Heart right ventricle (tissue), 16 donors: ENCODE measurements at regions not wholly inside any gene's neighbourhood (a gene's known extent, or its start where the extent isn't known, plus 50 kb on each side); places are given as distances from the start of the nearest gene placed in this dataset.

Experiments
- ATAC-seq, 8 donors: fragments of 200-7000 bp; cut with Tn5 transposase; one replicate each; pipeline ENCODE4 v1.9.1; 2020; ENCODE audit warnings: mild to moderate bottlenecking in 8 of 8, moderate library complexity in 8 of 8, moderate number of reproducible peaks in 1 of 8
- DNase-seq, 2 donors: peaks; one replicate each; pipeline ENCODE4 v3.0.0-alpha.2; 2020
- H3K27ac ChIP-seq, 10 donors: fragments of 200-600 bp; sonication (generic) in 2 of 10; one replicate each; pipeline versions ENCODE4 v1.5.0 to v1.8.0; 2020 to 2022; ENCODE audit warnings: mild to moderate bottlenecking in 3 of 10
- H3K27me3 ChIP-seq, 7 donors: fragments of 200-600 bp; one replicate each; pipeline ENCODE4 v1.8.0; 2021 to 2022; ENCODE audit warnings: mild to moderate bottlenecking in 2 of 7
- H3K36me3 ChIP-seq, 9 donors: fragments of 200-600 bp; sonication (generic) in 1 of 9; one replicate each; pipeline versions ENCODE4 v1.5.0 to v1.8.0; 2020 to 2022; ENCODE audit warnings: mild to moderate bottlenecking in 2 of 9
- H3K4me1 ChIP-seq, 9 donors: fragments of 200-600 bp; sonication (generic) in 1 of 9; one replicate each; pipeline versions ENCODE4 v1.5.0 to v1.8.0; 2020 to 2022; ENCODE audit warnings: mild to moderate bottlenecking in 4 of 9
- H3K4me3 ChIP-seq, 10 donors: fragments of 200-600 bp; sonication (generic) in 2 of 10; one replicate each; pipeline versions ENCODE4 v1.5.0 to v1.8.0; 2020 to 2022; ENCODE audit warnings: mild to moderate bottlenecking in 7 of 10, moderate library complexity in 2 of 10
- H3K9me3 ChIP-seq, 11 donors: fragments of 200-600 bp in 10 of 11; sonication (generic) in 2 of 11; one replicate each; pipeline versions ENCODE4 v1.5.0 to v1.8.0; 2013 to 2022; ENCODE audit warnings: mild to moderate bottlenecking in 2 of 11, control low read depth in 1 of 11, moderate library complexity in 1 of 11
- CTCF ChIP-seq, 9 donors: fragments of 200-600 bp; sonication (generic) in 2 of 9; IDR thresholded peaks; one replicate each; pipeline versions ENCODE4 v1.5.0 to v1.8.0; 2021 to 2022; ENCODE audit warnings: antibody characterized with exemption in 9 of 9, mild to moderate bottlenecking in 5 of 9, moderate library complexity in 1 of 9
- WGBS, 2 donors: extraction: QIAGEN DNeasy Blood & Tissue Kit; methylation state at CpG; one replicate each; pipeline ENCODE4 v1.1.7; 2013; ENCODE audit warnings: inconsistent platforms in 1 of 2; 5-methylcytosine and 5-hydroxymethylcytosine counted together
- intact Hi-C, 10 donors: fragments of 100-400 bp; cut with DNase I; formaldehyde crosslinking; loops; one replicate each; pipeline versions ENCODE4 v1.11.1 to v1.14.2; 2022
- donor health status: Arrhythmogenic right ventricular cardiomyopathy.
- donor health status: ischemic (EF 13 %, LVEDD 7.1; RV severe dilation, severe dysfunction).
- donor health status: healthy with polysubstance abuse.
- donor health status: DM: no; HTN: yes; CAD: no.
- donor health status: DM: no; HTN: no; CAD: no.
- donor health status: ischemic (EF 25% LVEDD 6.9; RV normal size, moderate dysfunction).
- donor health status: ischemic (EF 25% LVEDD 5.7; RV mildly dilated, moderate dysfunction).
- donor health status: healthy.
- donor health status: DM: yes; HTN: yes; CAD: no.
- donor health status: Ischemic cardiomyopathy.
- donor health status: ischemic (EF 35%, LVEDD 5.7; RV mildly dilated, moderate dysfunction).
- donor health status: nonischemic (EF 11% LVEDD 7.7; RV severe dilation, severe dysfunction).
- donor health status: DM: yes; HTN: yes; CAD: no.
- donor health status: PGD.
- donor health status: ischemic (EF 29% LVEDD 5.4; RV normal size, mild dysfunction).
- donor health status: nonischemic (EF 23%, LVEDD 6.1; RV moderate dilation, normal function).

GRCh38 chr3:21235491-21235890 is 515.5 kb downstream of the ZNF385D start:
- Histone ChIP-seq H3K9me3 (no peaks in the 10 kb centered on the region), H3K4me1 (no peaks in the 10 kb centered on the region), H3K4me3 (no peak overlapping the region), H3K36me3 (no peaks in the 10 kb centered on the region), H3K27me3 (no peaks in the 10 kb centered on the region), H3K27ac (no peak overlapping the region)
- 73 to 99% methylated on average over 4 of the region's 4 CpGs for WGBS, 2 donors
- DNase-seq (no peak), ATAC-seq (no peak)
- no peak for TF ChIP-seq CTCF (IDR thresholded peaks at IDR 0.05)
- intact Hi-C loops = no loop called here

DNA sequence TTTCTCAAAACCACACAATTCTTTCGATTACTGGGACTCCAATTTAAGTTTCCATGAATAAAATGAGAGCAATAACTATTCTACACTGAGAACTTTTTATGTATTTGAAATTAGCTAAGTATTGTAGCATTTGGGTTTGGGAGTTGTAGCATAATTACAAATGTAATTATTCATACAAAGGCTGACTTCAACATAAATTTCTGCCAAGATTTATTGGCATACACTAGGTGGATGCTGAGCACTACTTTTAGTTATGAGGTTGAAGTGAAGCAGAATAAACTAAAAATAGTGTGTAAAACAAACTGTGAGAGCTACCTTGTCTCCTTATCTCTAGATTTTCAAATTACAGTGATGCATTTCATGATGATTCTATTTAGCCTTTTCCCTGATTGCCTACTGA is 516.1 kb downstream of the ZNF385D start:
- ATAC-seq (no peak), DNase-seq (no peak)
- WGBS, 2 donors = 92 to 98% methylated on average over 1 of the region's 1 CpG
- intact Hi-C loops = no loop called here
- H3K4me1 ChIP-seq = no peaks in the 10 kb centered on the region
- TF ChIP-seq CTCF (IDR thresholded peaks at IDR 0.05) = no peak
- no peak overlapping the region for H3K27ac ChIP-seq
- no peaks in the 10 kb centered on the region for H3K36me3 ChIP-seq
- no peaks in the 10 kb centered on the region for H3K9me3 ChIP-seq
- no peaks in the 10 kb centered on the region for H3K27me3 ChIP-seq
- no peak overlapping the region for H3K4me3 ChIP-seq

DNA sequence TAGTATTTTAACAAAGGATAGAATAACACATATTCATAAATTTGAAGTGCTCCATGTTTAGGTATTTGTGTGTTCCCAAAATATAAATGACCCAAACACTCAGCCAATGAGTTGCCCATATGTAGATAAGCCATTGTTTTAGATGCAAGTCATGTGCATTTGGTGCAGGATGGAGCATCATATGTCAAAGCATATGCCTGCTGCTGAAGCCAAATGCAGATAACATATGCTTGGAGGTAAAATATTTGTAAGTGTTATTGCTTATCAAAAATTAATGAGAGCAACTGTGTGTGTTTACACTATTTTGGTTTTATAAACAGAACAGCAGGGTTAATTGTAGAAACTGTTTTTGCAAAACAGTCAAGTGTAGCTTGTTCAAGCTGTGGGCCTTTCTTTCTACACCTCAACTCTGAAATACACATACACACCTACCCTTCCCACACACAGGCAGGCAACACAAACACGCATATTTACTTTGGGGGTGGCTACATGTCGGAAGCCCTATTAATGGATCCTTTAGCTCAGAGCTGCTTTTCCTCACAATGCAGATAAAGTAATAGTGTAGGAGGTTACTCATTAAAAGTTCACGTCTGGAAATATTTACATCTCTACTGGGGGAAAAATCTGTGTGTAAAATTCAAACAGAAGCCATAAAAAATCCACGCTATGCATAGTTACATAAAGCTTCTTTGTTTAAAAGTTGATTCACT is 521.4 kb downstream of the ZNF385D start:
- WGBS, 2 donors = 82 to 84% methylated on average over 4 of the region's 4 CpGs
- Histone ChIP-seq H3K4me3 (no peak overlapping the region), H3K9me3 (no peaks in the 10 kb centered on the region), H3K36me3 (no peaks in the 10 kb centered on the region), H3K27ac (no peak overlapping the region), H3K4me1 (peaks cover 0 to 8% (median 0%) of the 10 kb centered on the region in 9 donors), H3K27me3 (no peaks in the 10 kb centered on the region)
- intact Hi-C loops = no loop called here
- ATAC-seq (no peak), DNase-seq (no peak)
- TF ChIP-seq CTCF (IDR thresholded peaks at IDR 0.05) = no peak

DNA sequence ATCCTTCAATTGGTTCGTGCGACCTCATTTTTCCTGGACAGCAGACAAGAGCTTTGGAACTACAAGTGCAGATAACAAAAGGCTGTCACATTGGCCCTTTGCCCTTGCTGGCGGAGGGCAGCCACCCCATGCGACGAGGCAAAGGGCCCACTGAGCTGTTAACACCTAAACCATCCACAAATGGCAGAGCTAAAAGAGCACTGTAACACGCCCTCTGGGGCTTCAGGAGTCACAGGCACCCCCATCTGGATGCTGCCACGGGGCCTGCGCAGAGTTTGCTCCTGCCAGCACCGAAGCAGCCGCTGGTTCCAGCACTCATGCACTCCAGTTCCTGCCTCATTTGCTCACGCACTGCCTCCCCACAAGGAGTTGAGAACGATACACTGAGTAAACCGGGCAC is 524.9 kb downstream of the ZNF385D start:
- DNase-seq (peak; percentile 53 to 64), ATAC-seq (peak; percentile 63 to 100 (median 91))
- Histone ChIP-seq H3K36me3 (no peaks in the 10 kb centered on the region), H3K4me1 (peaks cover 0 to 8% (median 0%) of the 10 kb centered on the region in 9 donors), H3K4me3 (peak overlapping the region in 1 of 10 donors; percentile 3), H3K27me3 (no peaks in the 10 kb centered on the region), H3K9me3 (no peaks in the 10 kb centered on the region), H3K27ac (peak overlapping the region in 1 of 10 donors; percentile 0)
- WGBS, 2 donors = 44 to 62% methylated on average over 13 of the region's 13 CpGs
- TF ChIP-seq CTCF (IDR thresholded peaks at IDR 0.05) = no peak
- intact Hi-C loops = no loop called here
